Neural crest cell (in vitro differentiated cells): ENCODE measurements at regions not wholly inside any gene's neighbourhood (a gene's known extent, or its start where the extent isn't known, plus 50 kb on each side); places are given as distances from the start of the nearest gene placed in this dataset.

Experiments used
- DNase-seq: peaks from one replicate; pipeline ENCODE4 v3.0.0; 2021; ENCODE audit warnings: low read depth, mixed read lengths, low spot score
- H3K27ac Mint-ChIP-seq: one replicate; pipeline ENCODE4 v1.8.0; 2021; ENCODE audit warnings: mild to moderate bottlenecking, mixed read lengths; ENCODE audit not compliant: unreplicated experiment
- H3K27me3 Mint-ChIP-seq: 2 replicates; pipeline ENCODE4 v1.8.0; 2021; ENCODE audit warnings: low read depth, mild to moderate bottlenecking, mixed read lengths
- H3K36me3 Mint-ChIP-seq: 2 replicates; pipeline ENCODE4 v1.8.0; 2021; ENCODE audit warnings: low read depth, mild to moderate bottlenecking, mixed read lengths
- H3K4me1 Mint-ChIP-seq: 2 replicates; pipeline ENCODE4 v1.8.0; 2021; ENCODE audit warnings: mixed read lengths
- H3K4me3 Mint-ChIP-seq: one replicate; pipeline ENCODE4 v1.8.0; 2021; ENCODE audit warnings: mild to moderate bottlenecking, mixed read lengths
- H3K9me3 Mint-ChIP-seq: 2 replicates; pipeline ENCODE4 v1.8.0; 2021; ENCODE audit warnings: mixed read lengths
- CTCF ChIP-seq: fragments of 200-600 bp; sonication (generic); conservative IDR thresholded peaks from 2 replicates; pipeline ENCODE4 v1.5.0; 2021; ENCODE audit warnings: antibody characterized with exemption, mild to moderate bottlenecking

- Mint-ChIP-seq H3K27ac (peak overlapping the region; percentile 70), H3K4me3 (no peak overlapping the region), H3K9me3 (peaks cover 4% of the 10 kb centered on the region), H3K36me3 (no peaks in the 10 kb centered on the region), H3K27me3 (no peaks in the 10 kb centered on the region), H3K4me1 (peaks cover 13% of the 10 kb centered on the region)
- no peak for TF ChIP-seq CTCF
- DNase-seq, result no peak
Measured at GRCh38 chr5:135248801-135249231, 150.2 kb downstream of the MACROH2A1 start.

- Mint-ChIP-seq H3K27ac (no peak overlapping the region), H3K27me3 (no peaks in the 10 kb centered on the region), H3K4me3 (no peak overlapping the region), H3K36me3 (no peaks in the 10 kb centered on the region), H3K9me3 (peaks cover 4% of the 10 kb centered on the region), H3K4me1 (peaks cover 13% of the 10 kb centered on the region)
- DNase-seq, result no peak
- TF ChIP-seq CTCF, result no peak
Measured at GRCh38 chr5:135246923-135247795, 151.9 kb downstream of the MACROH2A1 start.

GRCh38 chr5:135246605-135246922, 152.5 kb downstream of the MACROH2A1 start:
- no peak overlapping the region for H3K4me3 Mint-ChIP-seq
- no peaks in the 10 kb centered on the region for H3K27me3 Mint-ChIP-seq
- no peak for DNase-seq
- no peak overlapping the region for H3K27ac Mint-ChIP-seq
- TF ChIP-seq CTCF, result no peak
- peaks cover 4% of the 10 kb centered on the region for H3K9me3 Mint-ChIP-seq
- peaks cover 13% of the 10 kb centered on the region for H3K4me1 Mint-ChIP-seq
- no peaks in the 10 kb centered on the region for H3K36me3 Mint-ChIP-seq

- TF ChIP-seq CTCF, result no peak
Measured at GRCh38 chr5:135245521-135246499, 153.2 kb downstream of the MACROH2A1 start.

GRCh38 chr5:135244620-135245021, 154.4 kb downstream of the MACROH2A1 start:
- Mint-ChIP-seq H3K4me1 (peaks cover 4% of the 10 kb centered on the region), H3K27ac (no peak overlapping the region), H3K27me3 (no peaks in the 10 kb centered on the region), H3K4me3 (no peak overlapping the region), H3K36me3 (no peaks in the 10 kb centered on the region), H3K9me3 (no peaks in the 10 kb centered on the region)
- TF ChIP-seq CTCF, result no peak
- DNase-seq, result no peak

More at GRCh38 chr5:135245521-135246499, 153.2 kb downstream of the MACROH2A1 start:
- no peaks in the 10 kb centered on the region for H3K27me3 Mint-ChIP-seq
- no peak overlapping the region for H3K27ac Mint-ChIP-seq
- H3K4me3 Mint-ChIP-seq, result no peak overlapping the region
- no peaks in the 10 kb centered on the region for H3K36me3 Mint-ChIP-seq
- DNase-seq, result no peak
- H3K4me1 Mint-ChIP-seq, result peaks cover 5% of the 10 kb centered on the region
- H3K9me3 Mint-ChIP-seq, result no peaks in the 10 kb centered on the region
